LNCAP (cell line): ENCODE measurements at regions not wholly inside any gene's neighbourhood (a gene's known extent, or its start where the extent isn't known, plus 50 kb on each side); places are given as distances from the start of the nearest gene placed in this dataset.

Source experiments
- TF ChIP-seq, protein P1 (sequence below): fragments of 450-650 bp; IDR thresholded peaks from 2 replicates; pipeline ENCODE4 v1.5.1; 2017; ENCODE audit warnings: mild to moderate bottlenecking

DNA sequence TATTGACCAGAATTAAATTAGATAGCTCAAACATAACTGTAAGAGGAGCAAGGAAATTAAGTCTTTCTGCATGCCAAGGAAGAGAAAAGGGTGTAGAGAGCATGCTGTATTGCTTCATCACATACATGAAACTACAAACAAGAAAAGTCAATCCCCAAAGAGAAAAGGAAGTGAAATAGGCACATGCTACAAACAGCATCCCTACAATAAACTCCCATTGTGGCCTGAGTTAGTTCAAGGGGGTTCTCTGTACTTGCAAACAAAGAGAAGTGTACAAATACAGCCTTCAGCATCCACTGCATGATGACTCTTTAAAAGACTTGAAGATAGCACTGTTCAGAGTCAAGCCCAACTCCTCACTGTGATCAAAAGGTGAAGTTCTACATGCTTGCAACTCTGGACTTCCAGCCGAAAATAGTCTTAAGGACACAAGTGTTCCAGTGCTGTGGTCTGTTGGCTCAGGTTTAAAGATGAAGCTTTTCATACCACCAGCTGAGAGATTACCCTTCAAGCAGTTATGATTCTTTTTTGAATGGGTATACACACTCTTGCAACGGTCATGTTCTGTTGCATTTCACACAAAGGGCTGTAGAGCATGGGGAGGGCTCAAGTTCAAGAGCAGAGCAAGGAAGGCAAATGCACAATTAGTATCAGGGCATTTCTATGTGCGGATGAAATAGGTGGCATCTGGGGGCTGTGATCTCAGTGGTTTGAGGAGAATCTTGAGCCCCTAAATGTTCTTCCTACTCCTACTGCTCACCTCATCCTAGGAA lies 534.5 kb downstream of the EBF1 start:
- TF ChIP-seq, protein P1, sequence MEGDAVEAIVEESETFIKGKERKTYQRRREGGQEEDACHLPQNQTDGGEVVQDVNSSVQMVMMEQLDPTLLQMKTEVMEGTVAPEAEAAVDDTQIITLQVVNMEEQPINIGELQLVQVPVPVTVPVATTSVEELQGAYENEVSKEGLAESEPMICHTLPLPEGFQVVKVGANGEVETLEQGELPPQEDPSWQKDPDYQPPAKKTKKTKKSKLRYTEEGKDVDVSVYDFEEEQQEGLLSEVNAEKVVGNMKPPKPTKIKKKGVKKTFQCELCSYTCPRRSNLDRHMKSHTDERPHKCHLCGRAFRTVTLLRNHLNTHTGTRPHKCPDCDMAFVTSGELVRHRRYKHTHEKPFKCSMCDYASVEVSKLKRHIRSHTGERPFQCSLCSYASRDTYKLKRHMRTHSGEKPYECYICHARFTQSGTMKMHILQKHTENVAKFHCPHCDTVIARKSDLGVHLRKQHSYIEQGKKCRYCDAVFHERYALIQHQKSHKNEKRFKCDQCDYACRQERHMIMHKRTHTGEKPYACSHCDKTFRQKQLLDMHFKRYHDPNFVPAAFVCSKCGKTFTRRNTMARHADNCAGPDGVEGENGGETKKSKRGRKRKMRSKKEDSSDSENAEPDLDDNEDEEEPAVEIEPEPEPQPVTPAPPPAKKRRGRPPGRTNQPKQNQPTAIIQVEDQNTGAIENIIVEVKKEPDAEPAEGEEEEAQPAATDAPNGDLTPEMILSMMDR: no peak

DNA sequence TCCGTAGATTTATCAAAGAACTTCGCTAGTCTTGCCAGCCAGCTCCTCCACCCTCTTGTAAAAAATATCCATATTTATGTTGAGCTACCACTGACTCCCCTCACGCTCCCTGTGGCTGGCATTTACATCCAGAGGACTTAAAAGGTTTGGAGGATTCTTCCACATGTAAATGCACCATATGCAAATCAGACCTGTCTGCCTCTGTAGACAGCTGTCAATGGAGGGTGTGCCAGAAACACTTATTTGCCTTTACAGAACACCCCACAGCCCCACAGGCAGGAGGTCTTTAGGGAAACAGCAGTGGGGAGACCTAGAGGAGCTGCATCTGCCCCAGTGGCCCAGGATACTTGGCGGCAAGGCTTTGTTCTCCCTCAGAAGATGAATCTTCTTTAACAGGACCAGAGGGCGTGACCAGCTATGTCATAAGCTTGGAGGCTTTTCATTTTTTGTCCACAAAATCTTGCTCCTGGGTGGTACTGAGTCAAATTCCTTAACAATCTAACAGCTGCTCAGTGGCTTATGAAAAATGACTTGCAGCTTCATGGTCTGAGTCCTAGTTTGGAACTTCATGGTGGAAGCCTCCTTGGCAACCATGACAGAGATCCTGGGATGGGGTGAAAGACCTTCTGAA lies 535.8 kb downstream of the EBF1 start:
- TF ChIP-seq, protein P1: no peak

DNA sequence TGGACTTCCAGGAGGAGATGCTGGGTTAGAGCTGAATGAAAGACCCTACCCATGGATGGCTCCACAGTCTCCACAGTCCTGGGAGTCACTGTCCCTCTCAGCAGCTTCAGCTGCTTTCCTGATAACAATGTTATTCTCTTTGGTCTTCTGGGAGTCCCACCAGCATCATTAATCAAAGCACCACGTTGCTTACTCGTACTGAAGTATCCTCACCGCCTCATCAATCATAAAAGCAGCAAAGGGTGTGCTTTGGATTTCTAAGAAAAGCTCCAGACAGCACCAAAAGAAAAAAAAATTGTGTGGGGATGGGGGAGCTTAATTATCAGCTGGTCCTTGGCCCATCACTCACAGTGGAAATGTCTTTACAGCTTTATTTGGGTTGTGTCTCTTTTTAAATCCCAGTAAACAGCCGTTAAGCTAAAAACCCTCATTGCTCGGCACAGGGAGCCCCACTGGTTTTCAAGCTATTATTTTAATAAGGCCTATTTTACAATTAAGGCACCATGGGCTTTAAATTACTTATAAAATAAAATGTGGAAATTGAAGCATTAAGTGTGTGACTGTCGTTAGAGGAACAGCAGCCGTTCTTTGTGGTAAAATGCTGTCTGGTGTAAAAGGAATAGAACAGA lies 538.0 kb downstream of the EBF1 start:
- TF ChIP-seq, protein P1: no peak

DNA sequence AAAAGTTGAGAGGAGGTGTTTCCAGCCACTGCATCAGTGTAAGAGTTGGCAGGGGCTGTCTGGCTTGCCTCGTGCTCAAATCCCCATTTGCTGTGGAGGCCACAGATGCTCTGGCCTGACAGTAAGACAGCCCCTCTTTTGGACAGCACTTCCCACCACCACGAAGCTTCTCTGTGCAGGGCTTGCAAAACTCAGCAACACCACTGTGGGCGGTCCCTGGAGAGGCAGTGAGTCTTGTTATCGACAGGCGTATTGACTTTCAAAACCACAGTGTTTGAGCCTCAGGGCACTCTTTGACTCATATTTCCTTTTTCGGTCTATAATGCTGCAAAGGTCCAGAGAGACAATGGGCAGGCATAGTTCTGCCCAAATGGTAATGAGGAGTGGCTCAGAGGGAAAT lies 539.5 kb downstream of the EBF1 start:
- TF ChIP-seq, protein P1: no peak

DNA sequence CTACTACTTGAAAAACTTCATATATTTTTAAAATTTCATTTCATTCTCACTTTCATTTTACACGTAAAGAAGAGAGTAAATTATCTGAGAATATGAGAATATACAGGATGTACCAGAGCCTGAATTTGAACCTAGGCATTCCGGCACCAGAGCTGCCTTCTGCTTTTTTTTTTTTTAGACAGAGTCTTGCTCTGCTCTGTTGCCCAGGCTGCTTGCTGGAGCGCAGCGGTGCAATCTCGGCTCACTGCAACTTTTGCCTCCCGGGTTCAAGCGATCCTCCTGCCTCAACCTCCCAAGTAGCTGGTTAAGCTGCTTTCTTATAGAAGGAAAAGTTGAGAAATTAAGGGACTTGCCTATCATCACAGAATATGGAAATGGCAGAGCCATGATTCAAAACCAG lies 540.1 kb downstream of the EBF1 start:
- TF ChIP-seq, protein P1: no peak

DNA sequence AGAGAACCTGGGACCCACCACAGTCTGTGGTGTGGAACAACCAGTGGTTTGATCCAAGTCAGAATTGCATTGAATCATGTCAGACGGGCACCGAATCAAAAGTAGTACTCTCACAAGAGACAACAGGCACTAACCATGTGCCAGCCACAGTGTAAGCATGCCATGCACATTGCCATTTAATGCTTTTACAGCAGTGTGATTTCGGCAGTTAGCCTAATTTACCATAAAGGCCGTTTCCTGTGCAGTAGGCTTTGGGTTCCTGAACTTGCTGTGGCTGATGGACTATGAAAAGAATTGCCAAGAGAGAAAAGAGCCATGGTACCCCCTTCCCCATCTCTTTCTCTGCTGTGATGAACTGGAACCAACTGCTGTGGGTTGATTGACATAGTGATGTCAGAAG lies 540.6 kb downstream of the EBF1 start:
- TF ChIP-seq, protein P1: no peak

DNA sequence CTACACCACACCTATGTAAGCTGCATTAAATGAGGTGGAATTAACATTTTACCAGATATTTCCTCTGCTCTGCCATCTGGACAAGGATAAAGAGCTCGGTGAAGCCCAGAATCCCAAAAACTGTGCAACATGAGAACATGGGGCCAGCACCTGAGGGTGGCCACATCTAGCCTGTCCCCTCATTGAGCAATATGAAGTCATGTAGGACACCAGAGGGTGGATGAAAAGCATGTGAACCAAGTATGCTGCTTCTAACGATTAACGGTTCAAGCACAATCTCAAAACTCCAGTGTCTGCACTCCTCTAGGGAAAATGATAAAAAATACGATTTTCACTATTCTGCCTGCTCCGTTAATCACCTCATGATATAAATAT lies 545.8 kb downstream of the EBF1 start:
- TF ChIP-seq, protein P1: no peak
